CD4-positive, alpha-beta T cell treated with Interferon alpha-2 for 1 hour (primary cell): ENCODE measurements at regions not wholly inside any gene's neighbourhood (a gene's known extent, or its start where the extent isn't known, plus 50 kb on each side); places are given as distances from the start of the nearest gene placed in this dataset.
"Not testable (repeated sequence)": the region's sequence is repeated elsewhere in the genome, so short reads cannot be mapped to it uniquely, and the experiment has no call there.

Experiments used
- DNase-seq, 2 donors: peaks; one replicate each; pipeline ENCODE4 v3.0.0-alpha.2; 2020 to 2022

DNA sequence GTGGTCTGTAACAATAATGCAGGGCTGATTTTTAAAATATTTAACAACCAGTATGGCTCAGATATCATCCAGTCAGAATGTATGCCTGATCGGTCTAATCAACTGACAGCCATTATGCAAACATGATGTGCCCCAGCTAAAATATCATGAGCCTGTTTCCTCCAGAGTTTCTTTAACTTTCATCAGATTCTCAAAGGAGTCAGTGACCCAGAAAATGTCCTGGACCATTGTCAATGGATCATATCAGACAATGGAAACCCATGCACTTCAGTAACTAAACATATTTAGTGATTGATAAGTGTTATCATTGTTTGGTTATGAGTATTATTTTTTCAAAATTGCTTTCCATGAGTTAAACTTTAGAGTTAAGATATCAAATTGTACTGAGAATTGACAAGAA is 173.5 kb downstream of the LMBRD1 start:
- DNase-seq: no peak

DNA sequence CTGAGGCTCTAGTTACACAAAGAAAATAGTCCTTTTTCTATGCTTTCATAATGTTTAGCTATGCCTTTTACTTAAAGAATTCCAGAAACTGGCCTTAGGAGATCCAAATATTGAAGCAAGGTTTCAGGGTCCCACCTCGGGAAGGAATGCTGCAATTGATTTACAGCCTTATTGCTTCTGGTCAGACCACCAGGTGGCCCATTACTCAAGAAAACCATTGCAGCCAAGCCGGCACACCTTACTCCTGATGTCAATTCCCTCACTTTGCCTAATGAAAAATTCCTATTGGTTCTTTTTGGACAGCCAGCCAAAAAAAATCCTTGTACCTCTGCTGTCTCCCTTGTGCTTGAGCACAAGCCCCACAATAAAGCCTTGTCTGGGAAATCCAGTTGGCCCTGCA is 173.9 kb downstream of the LMBRD1 start:
- DNase-seq: no peak

DNA sequence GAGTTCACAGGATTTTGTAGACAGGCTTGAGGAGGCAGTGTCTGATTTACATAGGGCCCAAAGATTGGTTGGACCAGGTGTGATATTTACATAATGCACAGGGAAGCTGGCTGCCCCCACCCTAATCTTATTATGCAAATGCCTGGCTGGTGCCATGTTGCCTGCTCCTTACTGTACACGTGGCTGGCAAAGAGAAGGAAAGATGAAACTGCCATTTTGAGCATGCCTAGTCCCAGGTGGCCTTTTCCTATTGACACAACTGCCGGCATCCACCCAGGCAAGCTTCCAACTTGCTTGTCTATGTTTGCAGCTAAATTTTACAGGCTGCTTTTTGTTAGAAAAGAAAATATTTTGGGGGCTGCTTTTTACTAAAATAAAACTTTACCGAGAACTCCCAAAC is 174.6 kb downstream of the LMBRD1 start:
- no peak for DNase-seq

DNA sequence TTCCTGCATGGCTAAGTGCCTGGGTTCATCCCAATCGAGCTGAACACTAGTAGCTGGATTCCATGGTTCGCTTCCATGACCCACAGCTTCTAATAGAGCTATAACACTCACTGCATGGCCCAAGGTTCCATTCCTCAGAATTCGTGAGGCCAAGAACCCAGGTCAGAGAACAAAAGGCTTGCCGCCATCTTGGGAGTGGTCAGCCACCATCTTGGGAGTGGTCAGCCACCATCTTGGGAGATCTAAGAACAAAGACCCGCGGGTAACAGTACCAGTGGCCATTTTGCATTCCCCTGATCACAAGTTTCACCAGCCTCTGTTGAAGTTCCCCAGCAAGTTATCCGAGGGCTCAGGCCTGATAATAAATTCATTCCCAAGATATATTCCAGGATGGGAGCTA is 179.6 kb downstream of the LMBRD1 start:
- no peak for DNase-seq

DNA sequence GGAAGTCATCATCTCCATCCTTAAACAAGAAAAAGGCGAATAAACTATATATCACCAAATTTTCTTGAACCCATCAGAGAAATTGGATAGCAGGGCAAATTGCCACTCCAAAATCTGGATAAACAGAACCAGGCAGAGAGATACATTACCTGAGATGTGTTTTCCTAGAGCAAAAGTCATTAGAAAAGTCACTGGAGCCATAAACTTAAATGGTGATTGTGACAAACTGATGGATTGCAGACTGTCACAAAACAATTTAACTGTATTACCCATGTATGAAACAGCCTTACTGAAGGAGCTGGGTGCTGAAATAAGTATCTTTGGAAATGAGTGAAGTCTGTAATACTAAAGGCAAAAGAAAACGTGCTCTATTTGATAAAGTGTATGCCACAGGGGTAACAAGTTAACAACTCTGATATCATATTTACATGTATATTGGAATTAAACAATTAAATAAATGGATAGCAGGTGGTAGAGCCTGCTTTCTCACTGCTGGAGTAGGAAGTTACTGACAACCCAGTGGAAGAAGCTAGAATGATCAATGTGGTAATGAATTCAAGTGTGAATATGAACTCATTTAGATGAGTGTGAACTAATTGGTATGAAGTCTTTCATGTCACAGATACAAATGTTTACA is 186.9 kb downstream of the LMBRD1 start:
- DNase-seq: no peak

DNA sequence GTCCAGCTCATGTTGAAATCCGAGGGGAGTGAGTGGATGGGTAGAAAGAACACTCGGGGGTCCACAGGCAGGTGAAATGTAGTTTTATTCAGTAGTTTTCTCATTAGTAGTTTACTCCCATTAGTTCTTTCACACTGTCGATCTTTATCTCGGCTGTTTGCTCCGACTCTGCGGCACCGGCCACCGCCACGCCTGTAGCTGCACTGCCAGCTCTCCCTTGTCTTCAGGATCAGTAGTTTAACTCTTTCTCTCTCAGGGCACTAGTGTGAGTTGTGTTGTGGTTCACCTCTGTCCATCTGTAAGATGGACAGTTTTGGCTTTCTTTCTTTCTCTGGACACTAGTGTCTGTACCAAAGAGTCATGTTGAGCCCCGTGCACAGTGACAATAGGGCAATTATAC is 195.7 kb downstream of the LMBRD1 start:
- DNase-seq: no peak

DNA sequence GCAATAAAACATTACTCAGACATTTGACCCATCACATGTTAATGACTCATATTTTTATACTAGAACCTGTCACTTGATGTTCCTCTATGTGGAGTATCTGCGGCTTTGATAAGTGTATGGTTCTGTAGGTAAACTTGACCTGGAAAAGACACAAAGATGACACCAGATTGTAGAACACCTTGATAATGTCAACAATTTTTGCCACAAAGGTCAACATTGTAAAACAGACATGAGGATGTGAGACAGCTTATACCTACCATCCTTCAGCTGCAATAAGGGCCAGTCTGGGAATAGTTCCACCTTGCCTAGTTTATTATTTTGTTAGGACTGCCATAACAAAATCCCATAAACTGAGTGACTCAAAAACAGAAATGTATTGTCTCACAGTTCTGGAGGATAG is 202.4 kb downstream of the LMBRD1 start:
- DNase-seq: no peak

DNA sequence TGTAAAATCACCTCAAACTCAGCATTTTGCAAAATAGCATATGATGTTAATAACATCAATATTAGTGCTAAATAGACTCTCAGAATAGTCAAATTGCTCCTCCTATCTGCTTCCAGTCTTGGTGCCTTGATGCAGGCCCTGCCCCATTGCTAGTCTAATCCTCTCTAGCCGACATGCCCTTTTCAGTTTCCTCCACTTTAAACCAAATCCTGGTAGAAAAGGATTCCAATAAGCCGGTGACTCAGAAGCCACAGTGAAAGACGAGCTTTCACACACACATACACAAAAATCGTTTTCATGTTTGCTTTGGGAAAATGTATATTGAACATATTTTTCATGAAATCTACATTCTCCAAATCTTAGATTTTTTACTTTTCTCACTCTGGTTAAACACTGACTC is 203.1 kb downstream of the LMBRD1 start:
- no peak for DNase-seq

DNA sequence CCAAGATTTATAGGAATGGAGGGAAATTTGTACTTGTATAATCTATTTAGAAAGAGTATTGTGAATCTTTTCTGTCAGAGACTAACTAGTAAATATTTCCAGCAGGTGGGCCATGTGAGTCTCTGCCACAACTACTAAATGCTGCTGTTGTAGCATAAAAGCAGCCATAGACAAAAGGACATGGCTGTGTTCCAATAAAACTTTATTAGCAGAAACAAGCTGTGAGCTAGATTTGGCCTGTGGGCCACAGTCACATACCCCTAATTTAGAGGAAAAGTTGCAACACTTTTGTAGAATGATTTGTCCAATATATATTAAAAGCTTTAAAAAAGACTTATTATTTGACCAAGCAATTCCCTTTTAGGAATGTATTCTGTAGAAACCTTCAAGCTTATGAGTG is 207.2 kb downstream of the LMBRD1 start:
- DNase-seq: no peak

DNA sequence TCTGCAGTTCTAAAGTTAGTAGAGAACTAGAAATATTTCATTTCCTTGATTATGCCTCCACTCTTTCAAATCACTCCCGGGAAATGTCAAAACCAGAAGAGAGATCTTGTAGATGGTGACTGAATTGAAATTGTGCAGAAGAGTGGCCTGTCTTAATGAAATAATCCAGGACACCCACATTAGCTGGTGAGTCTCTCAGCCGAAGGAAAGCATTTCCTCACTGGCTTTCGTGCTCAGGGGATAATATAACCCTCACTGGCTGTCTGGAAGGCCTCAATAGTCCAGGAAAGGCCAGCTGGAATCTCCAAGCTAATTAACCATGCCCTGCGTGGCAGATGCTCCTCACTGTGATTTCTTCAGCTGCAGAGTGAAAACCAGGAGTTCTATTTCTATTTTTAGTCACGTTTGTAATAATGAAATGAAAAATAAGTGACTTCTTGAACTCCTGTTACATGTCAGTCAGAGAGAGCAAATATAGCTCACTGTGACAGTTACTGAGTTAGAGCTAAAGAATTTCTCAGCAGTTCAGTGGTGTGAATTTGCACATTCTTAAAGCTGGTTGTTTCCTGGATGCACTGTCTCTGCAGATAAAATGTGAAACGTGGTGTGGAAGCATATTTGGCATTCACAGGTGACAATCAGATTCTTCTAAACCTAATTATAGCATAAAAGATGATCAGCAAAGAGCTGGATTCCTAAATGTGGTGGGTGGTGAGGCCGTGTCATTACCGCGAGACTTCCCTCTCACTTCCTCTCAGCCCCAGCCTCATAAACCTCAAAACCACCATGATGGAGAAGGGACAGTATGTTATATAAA is 211.7 kb downstream of the LMBRD1 start:
- DNase-seq: peak in 1 of 2 donors; percentile 1

DNA sequence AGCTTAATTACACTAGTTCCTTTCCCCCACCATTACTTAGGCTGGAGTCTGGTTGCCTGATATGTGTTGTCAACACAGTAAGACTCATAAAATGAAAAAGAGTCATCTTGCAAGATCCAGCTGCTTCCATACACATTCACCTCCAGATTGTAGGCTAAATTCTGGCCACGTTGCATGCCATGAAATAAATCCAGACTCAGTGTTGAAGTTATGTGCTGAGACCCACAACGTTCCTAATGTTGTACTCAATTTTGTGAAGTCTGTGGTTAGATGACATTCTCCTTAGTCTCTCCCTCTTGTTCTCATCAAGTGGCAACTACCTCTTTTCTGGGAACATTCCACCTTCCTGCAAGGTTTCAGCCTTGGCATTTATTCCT is 212.3 kb downstream of the LMBRD1 start:
- DNase-seq: no peak

DNA sequence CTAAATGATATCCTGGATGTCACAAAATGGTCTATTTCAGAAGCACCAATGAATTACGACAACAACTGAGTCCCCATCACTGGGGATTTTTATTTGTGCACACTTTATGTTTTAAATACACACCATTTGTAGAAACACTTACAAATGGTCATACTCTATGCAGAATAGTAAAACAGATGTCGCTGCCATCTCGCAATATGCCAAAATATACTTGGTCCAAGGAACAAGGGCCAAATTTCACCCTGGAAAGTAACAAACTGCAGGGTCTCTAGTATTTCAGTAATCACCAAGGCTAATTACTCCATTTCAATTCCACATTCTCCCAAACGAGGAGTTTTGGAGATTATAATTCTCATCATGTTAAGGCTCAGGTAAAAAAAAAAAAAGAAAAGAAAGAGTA is 215.2 kb downstream of the LMBRD1 start:
- DNase-seq: no peak

DNA sequence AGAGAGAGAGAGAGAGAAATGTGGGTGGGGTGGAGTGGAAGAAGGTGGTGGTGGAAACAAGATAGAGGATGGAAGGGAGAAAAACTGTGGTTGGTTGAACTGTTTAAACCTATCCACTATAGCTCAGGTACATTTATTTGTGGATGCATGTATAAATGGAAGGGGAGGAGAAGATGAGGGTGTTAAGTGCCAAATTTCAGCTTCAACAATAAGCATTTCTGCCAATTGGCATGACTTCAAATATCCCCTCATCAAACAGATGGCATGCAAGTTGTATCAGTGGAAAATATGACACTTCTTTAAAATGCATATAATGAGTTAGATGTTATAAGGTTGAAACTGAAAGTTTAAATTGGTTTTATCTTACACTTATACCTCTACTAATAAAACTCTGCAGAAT is 216.1 kb downstream of the LMBRD1 start:
- no peak for DNase-seq

DNA sequence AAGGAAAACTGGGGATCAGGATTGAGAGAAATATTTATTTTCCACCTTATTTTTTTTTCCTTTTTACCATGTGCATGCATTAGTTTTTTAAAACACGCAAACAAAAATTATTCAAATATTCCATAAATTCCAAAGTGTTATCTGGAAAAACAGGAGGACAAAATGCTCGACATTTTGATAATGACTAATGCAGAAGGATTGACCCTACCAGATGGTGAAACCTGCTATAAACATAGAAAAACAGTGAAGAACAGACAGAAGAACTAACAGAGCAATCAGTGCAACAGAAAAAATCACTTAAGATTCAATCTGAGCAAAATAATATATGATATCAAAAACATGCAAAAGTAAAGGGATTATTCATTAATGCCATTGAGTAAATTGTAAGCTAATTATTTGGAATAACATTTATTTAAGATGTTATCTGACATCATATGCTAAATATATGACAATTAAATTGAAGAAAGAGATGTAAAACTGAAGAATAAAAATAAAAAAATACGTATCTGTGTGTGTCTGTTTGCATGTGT is 218.4 kb downstream of the LMBRD1 start:
- DNase-seq: no peak

DNA sequence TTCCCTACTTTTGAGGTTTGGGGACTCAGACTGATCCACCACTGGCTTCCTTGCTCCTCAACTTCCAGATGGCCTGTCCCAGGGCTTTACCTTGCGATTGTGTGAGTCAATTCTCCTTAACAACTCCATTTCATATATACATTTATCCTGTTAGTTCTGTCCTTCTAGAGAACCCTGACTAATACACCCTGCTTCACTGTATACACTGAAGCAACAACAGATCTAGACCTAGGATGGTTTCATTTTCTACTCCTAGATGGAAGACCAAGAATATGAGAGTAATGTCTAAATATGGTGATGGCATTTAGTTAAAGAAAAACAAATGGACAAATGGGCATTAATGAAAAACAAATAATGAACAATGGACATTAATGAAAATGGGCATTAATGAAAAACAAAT is 225.6 kb downstream of the LMBRD1 start:
- no peak for DNase-seq

DNA sequence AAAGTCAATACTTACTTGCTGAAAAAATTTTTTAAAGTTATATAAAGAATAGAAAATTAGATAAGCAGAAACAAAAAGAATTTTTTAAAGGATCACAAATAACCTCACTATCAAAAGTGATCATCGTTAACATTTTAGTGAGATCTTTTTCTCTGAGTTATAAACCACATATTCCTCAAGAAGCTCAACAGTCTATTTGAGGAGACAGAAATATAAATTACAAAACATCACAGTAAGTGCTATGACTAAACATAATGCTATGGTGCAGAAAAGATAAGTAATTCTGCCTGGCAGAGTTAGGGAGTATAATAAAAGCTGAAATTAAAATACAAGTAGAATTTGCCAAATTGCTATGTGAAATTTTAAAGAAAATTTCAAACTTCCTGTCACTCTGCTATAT is 226.7 kb downstream of the LMBRD1 start:
- no peak for DNase-seq

DNA sequence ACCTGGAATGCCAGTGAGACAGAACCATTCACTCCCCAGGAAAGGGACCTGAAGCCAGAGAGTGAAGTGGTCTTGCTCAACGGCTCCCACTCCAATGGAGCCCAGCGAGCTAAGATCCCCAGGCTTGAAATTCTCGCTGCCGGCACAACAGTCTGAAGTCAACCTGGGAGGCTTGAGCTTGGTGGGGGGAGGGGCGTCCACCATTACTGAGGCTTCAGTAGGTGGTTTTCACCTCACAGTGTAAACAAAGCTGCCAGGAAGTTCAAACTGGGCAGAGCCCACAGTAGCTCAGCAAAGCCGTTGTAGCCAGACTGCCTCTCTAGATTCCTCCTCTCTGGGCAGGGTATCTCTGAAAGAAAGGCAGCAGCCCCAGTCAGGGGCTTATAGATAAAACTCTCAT is 236.2 kb downstream of the LMBRD1 start:
- not testable (repeated sequence) for DNase-seq

DNA sequence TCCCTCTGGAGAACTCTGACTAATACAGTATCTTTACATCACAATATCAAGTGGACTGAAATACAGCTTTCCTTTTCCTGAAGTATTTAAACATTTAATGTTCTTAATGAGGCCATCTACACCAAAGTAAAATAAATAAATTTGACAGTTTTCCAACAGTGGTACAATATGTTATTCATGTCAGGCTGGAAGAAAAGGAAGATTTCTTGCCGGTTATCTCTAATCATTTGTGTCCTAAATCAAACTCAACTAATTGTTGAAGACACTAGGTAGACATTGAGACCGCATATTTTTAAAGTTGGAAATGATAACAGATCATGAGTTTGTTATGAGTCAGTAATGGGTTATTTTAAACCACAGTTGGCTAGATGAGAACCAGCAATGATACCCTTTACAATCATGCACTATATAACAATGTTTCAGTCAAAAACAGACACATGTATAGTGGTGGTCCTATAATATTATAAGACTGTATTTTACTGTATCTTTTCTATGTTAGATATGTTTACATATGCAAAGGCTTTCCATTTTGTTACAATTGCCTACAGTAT is 241.6 kb downstream of the LMBRD1 start:
- DNase-seq: no peak

DNA sequence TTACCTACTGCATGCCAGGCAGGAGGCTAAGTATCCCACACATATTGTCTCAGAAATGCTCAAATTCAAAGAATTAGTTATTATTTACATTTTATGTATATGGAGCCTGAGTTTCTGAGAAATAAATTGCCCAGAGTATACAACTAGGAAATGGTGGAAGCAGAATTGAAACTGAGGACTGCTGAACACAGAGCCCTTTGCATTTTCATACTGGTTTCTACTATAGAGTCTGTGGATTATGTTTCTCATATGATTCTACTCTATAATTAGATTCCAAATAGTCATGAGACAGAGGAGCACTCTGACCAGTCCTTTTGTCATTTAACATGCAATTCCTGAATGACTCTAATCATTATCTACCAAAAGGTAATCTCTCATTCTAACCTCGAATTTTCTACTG is 254.3 kb downstream of the LMBRD1 start:
- DNase-seq: no peak

DNA sequence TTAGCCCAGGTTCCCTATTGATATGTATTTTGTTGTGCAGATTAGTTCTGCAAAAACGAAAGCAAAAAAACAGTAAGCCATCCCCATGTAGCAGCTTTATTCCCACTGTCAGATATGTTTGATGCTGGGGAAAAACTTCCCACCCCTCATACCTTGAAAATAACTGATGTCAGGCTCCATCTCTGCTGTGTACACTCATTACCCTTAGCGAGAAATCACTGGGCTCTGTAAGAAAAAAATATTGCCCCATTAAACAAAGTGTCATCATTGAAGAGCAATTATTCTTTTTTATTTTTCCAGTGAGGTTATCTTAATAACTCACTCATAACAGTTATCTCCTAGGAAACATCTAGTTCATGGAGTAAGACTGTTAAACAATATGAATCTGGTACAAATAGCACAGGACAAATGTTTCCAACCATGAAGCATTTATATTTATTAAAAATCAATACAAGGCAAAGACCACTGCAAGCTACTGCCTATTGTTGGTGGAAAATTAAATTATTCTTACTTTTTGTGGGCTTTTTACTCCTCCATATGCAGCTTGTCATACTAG is 268.8 kb downstream of the LMBRD1 start:
- no peak for DNase-seq

DNA sequence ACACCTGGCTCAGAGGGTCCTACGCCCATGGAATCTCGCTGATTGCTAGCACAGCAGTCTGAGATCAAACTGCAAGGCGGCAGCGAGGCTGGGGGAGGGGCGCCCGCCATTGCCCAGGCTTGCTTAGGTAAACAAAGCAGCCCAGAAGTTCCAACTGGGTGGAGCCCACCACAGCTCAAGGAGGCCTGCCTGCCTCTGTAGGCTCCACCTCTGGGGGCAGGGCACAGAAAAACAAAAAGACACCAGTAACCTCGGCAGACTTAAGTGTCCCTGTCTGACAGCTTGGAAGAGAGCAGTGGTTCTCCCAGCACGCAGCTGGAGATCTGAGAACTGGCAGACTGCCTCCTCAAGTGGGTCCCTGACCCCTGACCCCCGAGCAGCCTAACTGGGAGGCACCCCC is 281.3 kb downstream of the LMBRD1 start:
- DNase-seq: not testable (repeated sequence)

DNA sequence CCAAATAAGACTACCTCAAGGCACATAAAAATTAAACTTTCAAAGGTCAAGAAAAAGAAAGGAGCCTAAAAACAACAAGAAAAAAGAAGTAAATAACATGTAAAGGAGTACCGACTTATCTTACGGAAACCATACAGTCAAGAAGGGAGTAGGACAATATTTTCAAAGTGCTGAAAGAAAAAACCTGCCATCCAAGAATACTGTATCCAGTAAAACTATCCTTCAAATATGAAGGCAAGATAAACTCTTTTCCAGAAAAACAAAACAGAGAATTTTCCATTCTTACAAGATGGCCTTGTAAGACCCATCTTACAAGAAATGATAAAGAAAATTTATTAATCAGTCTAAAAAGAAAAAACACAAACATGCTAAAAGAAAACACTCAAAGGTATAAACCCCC is 302.2 kb downstream of the LMBRD1 start:
- DNase-seq: no peak

DNA sequence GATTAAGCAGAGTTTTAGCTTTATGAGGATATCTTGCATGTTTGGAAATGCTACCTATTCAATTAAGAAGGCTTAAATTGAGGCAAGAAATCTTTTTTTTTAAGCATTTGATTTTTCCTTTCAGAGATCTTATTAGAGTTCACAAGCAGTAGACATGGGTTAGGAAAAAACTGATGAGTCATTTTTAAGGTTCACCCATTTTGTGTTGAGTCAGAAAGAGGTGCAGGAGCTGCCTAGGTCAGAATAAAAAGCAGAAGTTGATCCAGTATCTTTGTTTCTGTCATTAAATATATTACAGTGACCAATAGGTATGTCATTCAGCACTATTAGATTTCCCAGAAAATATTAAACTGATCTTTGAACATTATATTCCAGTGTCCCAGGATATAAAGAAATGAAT is 306.8 kb downstream of the LMBRD1 start:
- no peak for DNase-seq

DNA sequence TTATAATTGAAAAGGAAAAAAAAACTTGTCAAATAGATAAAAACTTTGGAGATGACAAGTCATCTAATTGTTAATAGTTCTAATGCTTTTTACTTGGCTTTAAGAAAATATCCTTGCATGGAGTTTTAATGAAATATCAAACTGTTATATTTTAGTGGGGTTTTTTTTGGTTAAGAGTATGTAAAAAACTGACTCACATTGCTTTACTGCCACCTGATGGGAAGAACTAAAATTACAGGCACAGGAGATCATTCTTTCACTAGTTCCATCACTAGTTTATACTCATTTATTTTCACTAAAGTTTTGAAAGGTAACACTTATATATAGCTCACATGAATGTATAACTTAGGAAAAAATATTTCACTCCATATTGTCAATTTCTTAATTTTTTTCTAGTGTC is 309.1 kb downstream of the LMBRD1 start:
- DNase-seq: no peak
